ENCODE measurements at regions not wholly inside any gene's neighbourhood (a gene's known extent, or its start where the extent isn't known, plus 50 kb on each side); places are given as distances from the start of the nearest gene placed in this dataset.

GRCh38 chr5:156103155-156103885 is 223.6 kb upstream of the SGCD start:
- no peak for TF ChIP-seq CTCF (conservative IDR thresholded peaks at IDR 0.05 in 1 of 2, IDR thresholded peaks at IDR 0.05 in 1 of 2; ENCODE audit: extremely low read depth in 1 of 2, insufficient read depth in 1 of 2, low read depth in 1 of 2, low read length in 2 of 2)
- TF ChIP-seq EZH2 (IDR thresholded peaks at IDR 0.05; ENCODE audit: borderline replicate concordance, low read length): no peak
